D721Med (cell line): ENCODE measurements at regions not wholly inside any gene's neighbourhood (a gene's known extent, or its start where the extent isn't known, plus 50 kb on each side); places are given as distances from the start of the nearest gene placed in this dataset.

ENCODE experiments used
- DNase-seq: peaks from one replicate; pipeline ENCODE4 v3.0.0; 2011; ENCODE audit warnings: low spot score; ENCODE audit not compliant: insufficient read length
- FAIRE-seq: peaks from 2 replicates; lab custom pipeline; 2011; peaks lifted over from hg19 to GRCh38; lab: Jason Lieb, UNC
- TF ChIP-seq, protein P1 (sequence below): IDR thresholded peaks from 2 replicates; pipeline ENCODE4 v1.5.1; 2012; ENCODE audit warnings: mild to moderate bottlenecking, control low read depth; ENCODE audit not compliant: insufficient read depth; ENCODE audit errors: missing control alignments

DNA sequence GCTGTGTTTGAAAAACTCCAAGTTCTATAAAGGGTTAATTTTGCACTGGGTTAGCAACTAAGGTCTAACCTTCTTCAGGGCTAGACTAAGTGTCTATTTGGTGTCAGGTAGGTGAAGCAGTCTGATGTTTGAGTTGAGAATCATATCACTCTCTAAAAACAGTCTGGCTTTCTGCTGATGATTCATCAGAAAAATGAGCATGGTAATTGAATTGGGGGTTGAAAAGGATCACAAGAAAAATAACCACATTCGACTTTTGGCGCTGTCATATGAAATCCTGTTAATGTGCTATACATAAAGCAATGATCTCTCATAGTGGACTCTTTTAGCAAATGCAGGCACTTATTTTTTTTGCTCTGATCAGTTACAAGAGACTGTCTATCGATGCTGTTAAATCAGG lies 242.2 kb upstream of the AZI2 start:
- DNase-seq (no peak), FAIRE-seq (no peak)
- TF ChIP-seq, protein P1, sequence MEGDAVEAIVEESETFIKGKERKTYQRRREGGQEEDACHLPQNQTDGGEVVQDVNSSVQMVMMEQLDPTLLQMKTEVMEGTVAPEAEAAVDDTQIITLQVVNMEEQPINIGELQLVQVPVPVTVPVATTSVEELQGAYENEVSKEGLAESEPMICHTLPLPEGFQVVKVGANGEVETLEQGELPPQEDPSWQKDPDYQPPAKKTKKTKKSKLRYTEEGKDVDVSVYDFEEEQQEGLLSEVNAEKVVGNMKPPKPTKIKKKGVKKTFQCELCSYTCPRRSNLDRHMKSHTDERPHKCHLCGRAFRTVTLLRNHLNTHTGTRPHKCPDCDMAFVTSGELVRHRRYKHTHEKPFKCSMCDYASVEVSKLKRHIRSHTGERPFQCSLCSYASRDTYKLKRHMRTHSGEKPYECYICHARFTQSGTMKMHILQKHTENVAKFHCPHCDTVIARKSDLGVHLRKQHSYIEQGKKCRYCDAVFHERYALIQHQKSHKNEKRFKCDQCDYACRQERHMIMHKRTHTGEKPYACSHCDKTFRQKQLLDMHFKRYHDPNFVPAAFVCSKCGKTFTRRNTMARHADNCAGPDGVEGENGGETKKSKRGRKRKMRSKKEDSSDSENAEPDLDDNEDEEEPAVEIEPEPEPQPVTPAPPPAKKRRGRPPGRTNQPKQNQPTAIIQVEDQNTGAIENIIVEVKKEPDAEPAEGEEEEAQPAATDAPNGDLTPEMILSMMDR, result no peak

DNA sequence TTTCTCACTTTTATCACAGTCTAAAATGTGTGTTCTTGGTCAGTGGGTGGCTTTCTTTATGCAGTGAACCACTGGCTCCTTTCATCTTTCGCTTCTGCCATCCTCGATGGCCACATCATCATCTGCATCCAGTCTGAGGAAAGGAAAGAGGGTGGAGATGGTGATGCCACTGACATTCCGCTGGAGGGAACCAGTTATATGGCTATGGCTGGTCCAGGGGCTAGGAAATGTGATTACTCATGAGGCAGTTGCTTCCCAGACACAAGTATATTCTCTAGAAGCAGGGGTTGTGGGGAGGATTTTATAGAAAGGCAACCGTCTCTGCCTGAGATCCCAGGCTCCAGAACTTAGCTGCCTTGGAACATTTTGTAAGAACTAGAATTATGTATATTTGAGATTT lies 246.7 kb upstream of the AZI2 start:
- FAIRE-seq (no peak), DNase-seq (no peak)
- TF ChIP-seq, protein P1, result no peak

DNA sequence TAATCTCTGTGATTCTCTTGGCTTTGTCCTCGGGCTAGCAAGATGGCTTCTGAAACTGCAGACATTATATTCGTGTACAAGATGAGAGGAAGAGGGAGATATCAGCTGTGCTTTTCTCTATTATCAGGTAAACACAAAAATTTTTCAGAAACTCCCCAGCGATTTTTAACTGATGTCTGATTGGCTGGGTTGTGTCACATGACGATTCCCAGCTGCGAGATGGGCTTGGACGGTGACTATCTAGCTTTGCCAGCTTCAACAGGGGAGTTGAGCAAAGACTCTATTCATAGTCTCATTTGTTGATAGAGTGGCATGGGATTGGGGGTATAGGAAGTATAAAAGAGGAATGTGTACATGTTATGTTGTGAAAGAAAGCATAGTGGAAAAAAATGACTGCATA lies 248.8 kb upstream of the AZI2 start:
- DNase-seq, result no peak
- TF ChIP-seq, protein P1, result no peak
- no peak for FAIRE-seq

DNA sequence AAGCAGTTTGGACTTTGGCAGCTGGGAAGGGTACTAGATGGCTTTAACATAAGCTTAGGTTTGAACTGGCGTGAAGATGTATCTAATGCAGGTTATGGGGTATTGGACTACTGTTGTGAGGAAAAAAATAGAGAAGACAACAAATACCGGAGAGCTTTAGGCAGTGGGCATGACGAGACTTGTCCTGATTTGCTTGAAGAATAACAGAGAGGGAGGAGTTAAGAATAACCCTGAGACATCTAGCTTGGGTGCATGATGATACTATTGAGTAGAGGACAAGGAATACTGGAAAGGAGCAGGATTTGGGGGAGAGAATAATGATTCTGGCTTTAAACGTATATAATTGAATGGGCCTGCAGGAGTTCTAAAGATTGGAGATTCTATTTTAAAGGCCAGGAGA lies 249.5 kb upstream of the AZI2 start:
- no peak for FAIRE-seq
- DNase-seq, result no peak

DNA sequence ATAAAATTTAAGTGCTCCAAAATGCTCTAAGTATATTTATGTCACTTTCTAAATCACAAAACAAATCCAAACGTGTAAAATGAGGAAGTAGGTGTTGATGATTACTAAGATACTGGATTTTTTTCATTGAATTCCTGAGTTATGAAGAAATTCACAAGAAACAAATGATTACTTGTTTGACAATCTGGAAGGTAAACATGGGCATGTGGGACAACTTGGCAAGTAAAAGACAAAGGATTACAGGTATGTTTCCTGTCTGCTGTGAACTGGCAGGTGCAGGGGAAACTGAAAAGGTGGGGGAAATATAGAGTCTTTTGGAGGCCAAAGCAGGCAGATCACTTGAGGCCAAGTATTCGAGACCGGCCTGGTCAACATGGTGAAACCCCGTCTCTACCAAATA lies 252.7 kb upstream of the AZI2 start:
- TF ChIP-seq, protein P1, result no peak
- FAIRE-seq (no peak), DNase-seq (no peak)

More for the DNA sequence above, 249.5 kb upstream of the AZI2 start:
- TF ChIP-seq, protein P1, result no peak

DNA sequence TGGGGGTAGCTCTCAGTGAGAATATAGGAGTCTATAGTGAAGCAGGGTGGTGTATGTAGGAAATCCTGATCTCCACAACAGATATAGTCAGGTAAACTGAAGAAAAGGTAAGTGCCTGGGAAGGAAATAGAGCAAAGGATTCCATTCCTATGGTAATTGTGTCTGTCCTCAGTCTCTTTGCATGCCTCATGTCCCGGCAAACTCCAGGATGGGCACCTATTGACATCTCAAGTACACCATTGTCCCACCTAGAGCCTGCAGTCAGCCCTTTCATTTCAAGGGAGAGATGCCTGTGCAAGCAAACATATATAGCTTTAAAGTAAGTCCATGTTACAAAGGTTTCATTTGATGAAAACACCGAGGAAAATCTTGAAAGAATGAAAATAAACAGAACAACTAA lies 257.7 kb upstream of the AZI2 start:
- DNase-seq, result no peak
- FAIRE-seq, result no peak
- TF ChIP-seq, protein P1, result no peak

DNA sequence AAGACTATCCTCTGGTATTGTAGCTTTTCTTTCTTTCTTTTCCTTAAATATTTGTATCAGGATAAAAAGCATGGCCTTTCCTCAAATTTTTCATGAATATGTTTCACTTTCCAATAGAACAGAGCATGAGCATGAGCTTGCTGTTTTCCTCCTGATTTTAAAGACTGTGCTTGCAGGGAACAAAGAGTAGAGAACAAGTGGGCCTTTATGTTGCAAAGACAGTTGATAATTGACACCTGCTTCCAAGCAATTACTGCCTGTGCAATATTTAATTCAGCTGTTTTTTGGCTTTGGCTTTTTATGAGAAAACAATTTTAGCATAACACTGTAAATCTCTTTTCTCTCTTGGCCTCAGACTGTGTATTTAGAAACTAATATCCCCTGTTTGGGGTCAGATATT lies 263.6 kb upstream of the AZI2 start:
- no peak for DNase-seq
- TF ChIP-seq, protein P1, result no peak
- no peak for FAIRE-seq
